Activated naive CD8-positive, alpha-beta T cell treated with anti-CD3 and anti-CD28 coated beads, Interleukin-2, amount 10 ng/mL, durations not matched to agents 7 days and 5 days (primary cell): ENCODE measurements at regions not wholly inside any gene's neighbourhood (a gene's known extent, or its start where the extent isn't known, plus 50 kb on each side); places are given as distances from the start of the nearest gene placed in this dataset.

Source experiments
- ATAC-seq: fragments of 150-1000 bp; cut with Tn5 transposase; one replicate; pipeline ENCODE4 v1.10.0; 2021; ENCODE audit warnings: low read depth, moderate library complexity
- POLR2A ChIA-PET: fragments of 350-600 bp; sonication (Branson Sonifier 250); formaldehyde crosslinking; loops from one replicate; lab custom pipeline; 2021; ENCODE audit warnings: antibody characterized with exemption; lab: Charles Lee
- DNase-seq: peaks from one replicate; pipeline ENCODE4 v3.0.0; 2021
- H3K27ac Mint-ChIP-seq: one replicate; pipeline ENCODE4 v1.8.0; 2022; ENCODE audit warnings: mild to moderate bottlenecking, mixed read lengths
- H3K27me3 Mint-ChIP-seq: one replicate; pipeline ENCODE4 v1.8.0; 2022; ENCODE audit warnings: mild to moderate bottlenecking, moderate library complexity, mixed read lengths
- H3K36me3 Mint-ChIP-seq: one replicate; pipeline ENCODE4 v1.8.0; 2021; ENCODE audit warnings: mild to moderate bottlenecking, mixed read lengths
- H3K4me1 Mint-ChIP-seq: one replicate; pipeline ENCODE4 v1.8.0; 2021; ENCODE audit warnings: mixed read lengths
- H3K4me3 Mint-ChIP-seq: one replicate; pipeline ENCODE4 v1.8.0; 2022; ENCODE audit warnings: mild to moderate bottlenecking, moderate library complexity, mixed read lengths
- H3K9me3 Mint-ChIP-seq: one replicate; pipeline ENCODE4 v1.8.0; 2021; ENCODE audit warnings: mixed read lengths

- Mint-ChIP-seq H3K36me3 (no peaks in the 10 kb centered on the region), H3K9me3 (no peaks in the 10 kb centered on the region), H3K27me3 (peaks cover 2% of the 10 kb centered on the region), H3K27ac (no peak overlapping the region), H3K4me3 (no peak overlapping the region), H3K4me1 (no peaks in the 10 kb centered on the region)
- POLR2A ChIA-PET, result no interaction called here
- DNase-seq (no peak), ATAC-seq (no peak)
Observed at GRCh38 chr13:107843681-107844080, 371.7 kb downstream of the LIG4 start.

- Mint-ChIP-seq H3K27ac (no peak overlapping the region), H3K36me3 (no peaks in the 10 kb centered on the region), H3K27me3 (no peaks in the 10 kb centered on the region), H3K9me3 (no peaks in the 10 kb centered on the region), H3K4me3 (no peak overlapping the region), H3K4me1 (no peaks in the 10 kb centered on the region)
- DNase-seq (no peak), ATAC-seq (no peak)
- POLR2A ChIA-PET, result no interaction called here
Observed at GRCh38 chr13:107843281-107843680, 372.1 kb downstream of the LIG4 start.

- Mint-ChIP-seq H3K4me3 (no peak overlapping the region), H3K36me3 (no peaks in the 10 kb centered on the region), H3K27ac (no peak overlapping the region), H3K9me3 (no peaks in the 10 kb centered on the region), H3K4me1 (no peaks in the 10 kb centered on the region), H3K27me3 (no peaks in the 10 kb centered on the region)
- DNase-seq (no peak), ATAC-seq (no peak)
- POLR2A ChIA-PET, result no interaction called here
Observed at GRCh38 chr13:107842562-107843180, 372.7 kb downstream of the LIG4 start.

GRCh38 chr13:107838588-107839161, 376.7 kb downstream of the LIG4 start:
- Mint-ChIP-seq H3K36me3 (no peaks in the 10 kb centered on the region), H3K27ac (no peak overlapping the region), H3K4me1 (no peaks in the 10 kb centered on the region), H3K4me3 (no peak overlapping the region), H3K27me3 (no peaks in the 10 kb centered on the region), H3K9me3 (no peaks in the 10 kb centered on the region)
- POLR2A ChIA-PET, result no interaction called here
- ATAC-seq (no peak), DNase-seq (no peak)

- ATAC-seq, result no peak
- H3K36me3 Mint-ChIP-seq, result no peaks in the 10 kb centered on the region
- no peaks in the 10 kb centered on the region for H3K9me3 Mint-ChIP-seq
- H3K27me3 Mint-ChIP-seq, result no peaks in the 10 kb centered on the region
- POLR2A ChIA-PET, result no interaction called here
- no peak for DNase-seq
- H3K4me1 Mint-ChIP-seq, result no peaks in the 10 kb centered on the region
- H3K4me3 Mint-ChIP-seq, result no peak overlapping the region
- H3K27ac Mint-ChIP-seq, result no peak overlapping the region
Observed at GRCh38 chr13:107836685-107837084, 378.7 kb downstream of the LIG4 start.

- POLR2A ChIA-PET, result no interaction called here
- no peaks in the 10 kb centered on the region for H3K9me3 Mint-ChIP-seq
- no peak for ATAC-seq
- DNase-seq, result no peak
- no peak overlapping the region for H3K27ac Mint-ChIP-seq
- no peaks in the 10 kb centered on the region for H3K4me1 Mint-ChIP-seq
- no peaks in the 10 kb centered on the region for H3K27me3 Mint-ChIP-seq
- H3K4me3 Mint-ChIP-seq, result no peak overlapping the region
- no peaks in the 10 kb centered on the region for H3K36me3 Mint-ChIP-seq
Observed at GRCh38 chr13:107835339-107836018, 379.9 kb downstream of the LIG4 start.

GRCh38 chr13:107834717-107835116, 380.6 kb downstream of the LIG4 start:
- Mint-ChIP-seq H3K9me3 (no peaks in the 10 kb centered on the region), H3K4me1 (no peaks in the 10 kb centered on the region), H3K36me3 (no peaks in the 10 kb centered on the region), H3K4me3 (no peak overlapping the region), H3K27ac (no peak overlapping the region), H3K27me3 (no peaks in the 10 kb centered on the region)
- ATAC-seq (no peak), DNase-seq (no peak)
- POLR2A ChIA-PET, result no interaction called here

- ATAC-seq, result no peak
- POLR2A ChIA-PET, result no interaction called here
- no peak overlapping the region for H3K27ac Mint-ChIP-seq
Observed at GRCh38 chr13:107834281-107834680, 381.1 kb downstream of the LIG4 start.

GRCh38 chr13:107832500-107833100, 382.7 kb downstream of the LIG4 start:
- H3K36me3 Mint-ChIP-seq, result no peaks in the 10 kb centered on the region
- H3K4me3 Mint-ChIP-seq, result no peak overlapping the region
- ATAC-seq (no peak), DNase-seq (no peak)
- no peaks in the 10 kb centered on the region for H3K27me3 Mint-ChIP-seq
- POLR2A ChIA-PET, result no interaction called here
- no peaks in the 10 kb centered on the region for H3K4me1 Mint-ChIP-seq
- no peaks in the 10 kb centered on the region for H3K9me3 Mint-ChIP-seq
- no peak overlapping the region for H3K27ac Mint-ChIP-seq

More at GRCh38 chr13:107834281-107834680, 381.1 kb downstream of the LIG4 start:
- no peaks in the 10 kb centered on the region for H3K9me3 Mint-ChIP-seq
- no peaks in the 10 kb centered on the region for H3K4me1 Mint-ChIP-seq
- no peak overlapping the region for H3K4me3 Mint-ChIP-seq
- no peak for DNase-seq
- no peaks in the 10 kb centered on the region for H3K36me3 Mint-ChIP-seq
- no peaks in the 10 kb centered on the region for H3K27me3 Mint-ChIP-seq

- H3K4me1 Mint-ChIP-seq, result no peaks in the 10 kb centered on the region
- no peaks in the 10 kb centered on the region for H3K27me3 Mint-ChIP-seq
- no peak overlapping the region for H3K27ac Mint-ChIP-seq
- DNase-seq (no peak), ATAC-seq (no peak)
- no peaks in the 10 kb centered on the region for H3K9me3 Mint-ChIP-seq
- H3K36me3 Mint-ChIP-seq, result no peaks in the 10 kb centered on the region
- no peak overlapping the region for H3K4me3 Mint-ChIP-seq
- POLR2A ChIA-PET, result no interaction called here
Observed at GRCh38 chr13:107830804-107831203, 384.5 kb downstream of the LIG4 start.

- Mint-ChIP-seq H3K4me1 (no peaks in the 10 kb centered on the region), H3K4me3 (no peak overlapping the region), H3K9me3 (no peaks in the 10 kb centered on the region), H3K27me3 (no peaks in the 10 kb centered on the region), H3K27ac (no peak overlapping the region), H3K36me3 (no peaks in the 10 kb centered on the region)
- ATAC-seq (no peak), DNase-seq (no peak)
- POLR2A ChIA-PET, result no interaction called here
Observed at GRCh38 chr13:107827840-107828549, 387.3 kb downstream of the LIG4 start.

- no peak overlapping the region for H3K4me3 Mint-ChIP-seq
- H3K27ac Mint-ChIP-seq, result no peak overlapping the region
- POLR2A ChIA-PET, result no interaction called here
- H3K9me3 Mint-ChIP-seq, result no peaks in the 10 kb centered on the region
- H3K4me1 Mint-ChIP-seq, result no peaks in the 10 kb centered on the region
- H3K36me3 Mint-ChIP-seq, result no peaks in the 10 kb centered on the region
- DNase-seq (no peak), ATAC-seq (no peak)
- H3K27me3 Mint-ChIP-seq, result no peaks in the 10 kb centered on the region
Observed at GRCh38 chr13:107824635-107825034, 390.7 kb downstream of the LIG4 start.

- Mint-ChIP-seq H3K4me3 (no peak overlapping the region), H3K27me3 (no peaks in the 10 kb centered on the region), H3K36me3 (no peaks in the 10 kb centered on the region), H3K27ac (no peak overlapping the region), H3K4me1 (no peaks in the 10 kb centered on the region), H3K9me3 (no peaks in the 10 kb centered on the region)
- POLR2A ChIA-PET, result no interaction called here
- DNase-seq (no peak), ATAC-seq (no peak)
Observed at GRCh38 chr13:107822006-107822405, 393.3 kb downstream of the LIG4 start.
